ENCODE measurements at regions not wholly inside any gene's neighbourhood (a gene's known extent, or its start where the extent isn't known, plus 50 kb on each side); places are given as distances from the start of the nearest gene placed in this dataset.
A peak's percentile ranks its signal among the peaks of the same experiment; 100 is the strongest.

DNA sequence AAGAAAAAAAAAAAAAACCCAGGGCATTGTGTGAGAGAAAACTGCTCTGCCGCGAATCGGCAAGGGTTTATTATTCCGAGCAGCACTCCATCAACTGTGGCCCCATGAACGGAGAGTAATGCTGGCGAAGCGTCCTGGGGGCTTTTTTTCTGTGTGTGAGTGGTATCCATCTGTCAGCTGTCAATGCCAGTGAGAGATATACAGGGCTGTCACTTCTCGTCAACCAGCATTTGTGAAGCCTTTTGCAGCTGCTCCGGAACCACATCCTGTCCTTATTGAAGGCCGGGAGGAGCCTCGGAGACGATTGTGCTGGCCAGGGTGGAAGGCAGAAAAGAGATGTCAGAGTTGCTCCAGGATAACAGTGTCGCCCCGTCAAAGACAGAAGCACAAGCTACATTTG, 356.9 kb upstream of the SMIM21 start:
- H3K36me3 ChIP-seq: no peaks in the 10 kb centered on the region
- no peaks in the 10 kb centered on the region for H3K27me3 ChIP-seq
- TF ChIP-seq, protein P1, sequence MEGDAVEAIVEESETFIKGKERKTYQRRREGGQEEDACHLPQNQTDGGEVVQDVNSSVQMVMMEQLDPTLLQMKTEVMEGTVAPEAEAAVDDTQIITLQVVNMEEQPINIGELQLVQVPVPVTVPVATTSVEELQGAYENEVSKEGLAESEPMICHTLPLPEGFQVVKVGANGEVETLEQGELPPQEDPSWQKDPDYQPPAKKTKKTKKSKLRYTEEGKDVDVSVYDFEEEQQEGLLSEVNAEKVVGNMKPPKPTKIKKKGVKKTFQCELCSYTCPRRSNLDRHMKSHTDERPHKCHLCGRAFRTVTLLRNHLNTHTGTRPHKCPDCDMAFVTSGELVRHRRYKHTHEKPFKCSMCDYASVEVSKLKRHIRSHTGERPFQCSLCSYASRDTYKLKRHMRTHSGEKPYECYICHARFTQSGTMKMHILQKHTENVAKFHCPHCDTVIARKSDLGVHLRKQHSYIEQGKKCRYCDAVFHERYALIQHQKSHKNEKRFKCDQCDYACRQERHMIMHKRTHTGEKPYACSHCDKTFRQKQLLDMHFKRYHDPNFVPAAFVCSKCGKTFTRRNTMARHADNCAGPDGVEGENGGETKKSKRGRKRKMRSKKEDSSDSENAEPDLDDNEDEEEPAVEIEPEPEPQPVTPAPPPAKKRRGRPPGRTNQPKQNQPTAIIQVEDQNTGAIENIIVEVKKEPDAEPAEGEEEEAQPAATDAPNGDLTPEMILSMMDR (IDR thresholded peaks at IDR 0.05; ENCODE audit: low read depth, low read length): no peak
- peak; percentile 5 for DNase-seq
- no peaks in the 10 kb centered on the region for H3K9me3 ChIP-seq
- no peaks in the 10 kb centered on the region for H3K4me1 ChIP-seq
- no peak overlapping the region for H3K4me3 ChIP-seq (ENCODE audit: low read depth, low read length)

DNA sequence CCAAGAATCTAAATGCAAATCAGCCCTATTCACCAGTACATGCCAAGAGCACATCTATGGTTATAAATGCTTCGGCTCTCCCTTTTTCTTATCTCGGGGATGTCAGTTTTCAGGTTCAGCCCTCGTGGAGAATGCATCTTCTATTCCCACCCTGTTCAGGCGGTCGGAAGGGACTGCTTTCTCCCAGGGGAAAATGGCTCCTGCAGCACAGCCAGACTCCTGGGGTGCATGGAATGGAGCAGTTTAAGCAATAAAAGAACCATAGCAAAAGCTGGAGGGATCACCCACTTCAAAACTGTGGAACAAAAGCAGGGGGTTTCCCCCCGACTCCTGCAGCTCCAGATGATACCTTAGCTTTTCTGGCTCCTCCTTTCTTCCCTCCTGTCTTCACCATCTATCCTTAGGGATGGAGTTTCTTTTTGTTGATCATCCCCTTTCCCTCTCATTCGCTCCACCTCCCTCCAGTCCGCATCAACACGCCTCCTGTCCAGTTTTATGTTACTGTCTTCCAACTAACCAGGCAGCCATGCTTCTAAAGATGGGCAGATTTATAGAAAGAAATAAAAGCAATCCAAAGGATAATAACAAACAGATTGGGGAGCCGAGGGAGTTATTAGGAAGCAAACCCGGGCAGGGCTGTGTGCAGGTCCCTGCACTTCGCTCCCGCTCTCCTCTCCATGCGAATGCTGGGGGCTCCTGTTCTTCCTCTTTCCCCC, 356.2 kb upstream of the SMIM21 start:
- H3K27me3 ChIP-seq: no peaks in the 10 kb centered on the region
- no peak overlapping the region for H3K4me3 ChIP-seq (ENCODE audit: low read depth, low read length)
- no peaks in the 10 kb centered on the region for H3K36me3 ChIP-seq
- TF ChIP-seq, protein P1 (IDR thresholded peaks at IDR 0.05; ENCODE audit: low read depth, low read length): no peak
- no peaks in the 10 kb centered on the region for H3K9me3 ChIP-seq
- H3K4me1 ChIP-seq: no peaks in the 10 kb centered on the region
- DNase-seq: no peak

DNA sequence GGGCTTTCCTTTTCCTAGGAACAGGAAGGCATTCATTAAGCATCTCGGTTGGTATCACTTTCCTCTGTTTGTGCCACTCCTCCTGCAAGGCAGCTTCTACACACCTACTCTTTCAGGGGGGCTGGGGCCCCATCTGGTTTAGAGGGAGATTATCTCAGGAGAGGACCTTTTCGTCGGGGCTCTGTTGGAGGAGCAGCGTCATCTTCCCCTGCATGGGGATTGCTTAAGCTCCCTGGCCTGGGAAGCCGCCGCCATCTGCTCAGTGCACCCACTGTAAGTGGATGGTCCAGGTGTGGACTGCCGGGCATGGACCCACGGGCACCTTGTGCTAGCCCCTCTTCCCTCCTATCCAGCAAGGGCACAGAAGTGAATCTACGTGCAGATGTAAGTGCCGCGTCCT, 355.3 kb upstream of the SMIM21 start:
- Histone ChIP-seq H3K36me3 (no peaks in the 10 kb centered on the region), H3K4me1 (no peaks in the 10 kb centered on the region), H3K9me3 (no peaks in the 10 kb centered on the region), H3K4me3 (ENCODE audit: low read depth, low read length) (no peak overlapping the region), H3K27me3 (no peaks in the 10 kb centered on the region)
- DNase-seq: no peak
- TF ChIP-seq, protein P1 (IDR thresholded peaks at IDR 0.05; ENCODE audit: low read depth, low read length): no peak

DNA sequence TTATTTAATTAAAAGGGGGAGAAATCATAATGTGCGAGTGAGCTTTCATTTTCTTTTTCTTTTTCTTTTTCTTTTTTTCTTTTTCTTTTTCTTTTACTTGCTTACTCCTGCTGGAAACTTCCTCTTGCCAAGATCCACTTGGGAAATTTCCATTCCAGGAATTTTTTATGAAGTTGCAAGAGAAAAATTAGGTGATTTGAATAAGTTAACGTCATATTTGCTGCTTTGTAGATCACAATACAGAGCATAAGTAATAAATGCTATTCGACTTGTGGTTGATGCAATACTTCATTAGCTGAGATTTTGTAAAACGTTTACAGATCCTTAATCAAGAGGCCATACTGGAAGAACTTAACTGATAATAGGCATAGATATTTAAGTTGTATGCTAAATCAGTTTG, 354.7 kb upstream of the SMIM21 start:
- TF ChIP-seq, protein P1 (IDR thresholded peaks at IDR 0.05; ENCODE audit: low read depth, low read length): no peak
- H3K4me3 ChIP-seq (ENCODE audit: low read depth, low read length): no peak overlapping the region
- DNase-seq: no peak
- no peaks in the 10 kb centered on the region for H3K27me3 ChIP-seq
- H3K9me3 ChIP-seq: no peaks in the 10 kb centered on the region
- no peaks in the 10 kb centered on the region for H3K36me3 ChIP-seq
- no peaks in the 10 kb centered on the region for H3K4me1 ChIP-seq

DNA sequence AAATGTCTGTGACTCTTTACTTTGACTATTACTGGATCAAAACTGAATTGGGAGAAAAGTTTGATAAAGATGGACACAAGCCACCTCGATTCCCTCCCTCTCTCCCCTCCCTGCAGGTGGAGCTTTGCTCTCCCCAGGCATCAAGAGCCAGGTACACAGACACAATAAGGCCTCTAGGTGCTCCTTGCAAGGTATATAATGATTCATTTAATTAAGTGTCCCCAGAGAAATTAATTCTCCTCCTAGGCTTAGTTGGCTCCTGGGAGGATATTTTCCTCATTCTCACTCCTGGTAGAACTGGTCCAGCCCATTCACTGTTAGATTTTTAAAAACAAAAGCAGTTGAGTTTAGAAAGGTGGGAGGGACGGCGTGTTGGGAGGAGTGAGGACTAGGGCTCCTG, 352.4 kb upstream of the SMIM21 start:
- Histone ChIP-seq H3K9me3 (no peaks in the 10 kb centered on the region), H3K4me1 (no peaks in the 10 kb centered on the region), H3K4me3 (ENCODE audit: low read depth, low read length) (no peak overlapping the region), H3K27me3 (no peaks in the 10 kb centered on the region), H3K36me3 (no peaks in the 10 kb centered on the region)
- TF ChIP-seq, protein P1 (IDR thresholded peaks at IDR 0.05; ENCODE audit: low read depth, low read length): no peak
- DNase-seq: no peak

DNA sequence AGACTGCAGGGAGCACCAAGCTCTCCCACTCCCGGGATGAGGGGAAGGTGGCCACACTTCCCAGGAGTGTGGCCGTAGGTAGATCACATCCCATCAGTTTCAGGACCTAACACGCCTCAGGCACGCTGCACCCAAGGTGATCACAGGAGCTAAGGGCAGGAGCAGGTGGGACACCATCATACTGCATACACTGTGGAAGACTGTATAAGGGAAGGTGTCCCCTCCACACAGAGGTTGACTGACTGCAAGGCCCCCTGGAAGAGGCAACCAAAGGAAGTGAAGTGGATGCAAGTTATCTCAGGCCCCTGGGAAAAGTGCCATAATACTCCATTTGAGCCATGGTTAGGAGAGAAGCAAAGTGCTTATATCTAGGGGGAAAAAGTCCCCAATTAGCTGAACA, 351.9 kb upstream of the SMIM21 start:
- no peak for DNase-seq
- Histone ChIP-seq H3K27me3 (no peaks in the 10 kb centered on the region), H3K4me3 (ENCODE audit: low read depth, low read length) (no peak overlapping the region), H3K4me1 (no peaks in the 10 kb centered on the region), H3K36me3 (no peaks in the 10 kb centered on the region), H3K9me3 (no peaks in the 10 kb centered on the region)
- TF ChIP-seq, protein P1 (IDR thresholded peaks at IDR 0.05; ENCODE audit: low read depth, low read length): no peak

All from BE2C (cell line).